ENCODE measurements at regions not wholly inside any gene's neighbourhood (a gene's known extent, or its start where the extent isn't known, plus 50 kb on each side); places are given as distances from the start of the nearest gene placed in this dataset.
"Not testable (repeated sequence)": the region's sequence is repeated elsewhere in the genome, so short reads cannot be mapped to it uniquely, and the experiment has no call there.

DNA sequence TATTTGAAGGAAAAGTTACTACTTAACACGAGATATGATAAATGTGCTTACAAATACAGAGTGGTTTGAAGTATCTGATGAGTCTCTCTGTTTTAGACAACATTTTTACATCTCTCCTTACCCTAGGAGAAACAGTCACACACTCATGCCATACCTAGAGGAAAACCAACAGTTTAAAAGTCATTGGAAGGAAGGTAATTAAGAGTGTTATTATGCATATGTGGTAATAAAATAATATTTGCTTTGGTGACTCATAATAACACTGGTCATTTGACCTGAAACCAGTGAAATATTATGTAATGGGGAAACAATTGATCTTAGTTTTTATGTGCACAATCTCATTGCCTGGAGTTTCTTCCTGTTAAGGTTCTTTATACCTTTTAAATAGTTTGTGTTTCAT lies 136.9 kb upstream of the SOX21 start:
- Histone ChIP-seq H3K36me3 (ENCODE audit: control insufficient read depth in 1 of 2, insufficient read depth in 2 of 2, low read depth in 1 of 2, low read length in 2 of 2) (no peaks in the 10 kb centered on the region), H2BK12ac (ENCODE audit: low read length in 2 of 2) (no peak overlapping the region), H4K8ac (ENCODE audit: low read length) (no peak overlapping the region), H2BK15ac (ENCODE audit: low read depth, poor library complexity, severe bottlenecking) (no peak overlapping the region), H2BK120ac (ENCODE audit: low read depth, low read length) (no peak overlapping the region), H4K91ac (ENCODE audit: low read length) (no peak overlapping the region), H2BK5ac (ENCODE audit: low read depth, low read length, poor library complexity, severe bottlenecking) (no peak overlapping the region), H3K18ac (ENCODE audit: low read depth in 1 of 2, low read length in 2 of 2) (no peak overlapping the region), H3K4me2 (ENCODE audit: low read length, poor library complexity, severe bottlenecking) (no peak overlapping the region), H3K4me3 (ENCODE audit: insufficient read depth in 1 of 2, low read depth in 1 of 2, low read length in 2 of 2) (no peak overlapping the region), H3K9ac (ENCODE audit: low read length) (no peak overlapping the region), H3K4ac (ENCODE audit: low read depth in 1 of 2, low read length in 2 of 2) (no peak overlapping the region), H3K27ac (ENCODE audit: low read length, poor library complexity, severe bottlenecking) (no peak overlapping the region), H3K9me3 (ENCODE audit: control insufficient read depth, low read length) (no peaks in the 10 kb centered on the region), H3K14ac (ENCODE audit: low read length in 2 of 2) (no peak overlapping the region), H3K4me1 (ENCODE audit: control insufficient read depth, insufficient read depth, low read depth, low read length) (no peaks in the 10 kb centered on the region), H3K79me1 (replicated peaks; ENCODE audit: low read length, poor library complexity, severe bottlenecking) (no peaks in the 10 kb centered on the region), H2AK5ac (ENCODE audit: low read length, severe bottlenecking) (no peak overlapping the region), H3K23ac (ENCODE audit: low read length in 2 of 2) (no peak overlapping the region), H3K27me3 (ENCODE audit: control insufficient read depth in 1 of 2, insufficient read depth in 1 of 2, low read length in 2 of 2) (peaks cover 0 to 9% of the 10 kb centered on the region in 2 experiments), H2AFZ (ENCODE audit: low read depth, low read length) (no peak overlapping the region)
- WGBS: no CpG with 5 or more reads among the region's 1 CpG
- no peak for DNase-seq

DNA sequence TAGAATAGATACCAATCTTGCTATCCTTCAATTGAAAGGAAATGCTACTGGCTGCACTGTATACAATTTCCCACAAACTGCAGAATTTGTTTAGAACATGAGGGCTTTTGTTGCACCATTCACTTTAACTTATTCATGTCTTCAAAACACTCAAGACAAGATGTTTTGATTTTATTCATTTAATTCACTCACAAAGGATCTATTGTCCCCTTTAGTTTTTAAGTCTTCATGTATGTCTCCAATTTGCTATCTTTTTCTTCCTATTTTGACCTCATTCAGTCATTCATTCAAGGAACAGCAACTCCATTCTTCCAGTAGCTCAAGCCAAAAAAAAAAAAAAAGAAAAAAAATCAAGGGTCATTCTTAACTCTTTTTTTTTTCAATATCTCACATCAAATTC lies 130.6 kb upstream of the SOX21 start:
- no peak overlapping the region for H3K23ac ChIP-seq (ENCODE audit: low read length in 2 of 2)
- no peaks in the 10 kb centered on the region for H3K36me3 ChIP-seq (ENCODE audit: control insufficient read depth in 1 of 2, insufficient read depth in 2 of 2, low read depth in 1 of 2, low read length in 2 of 2)
- H3K4me3 ChIP-seq (ENCODE audit: insufficient read depth in 1 of 2, low read depth in 1 of 2, low read length in 2 of 2): no peak overlapping the region
- H2AFZ ChIP-seq (ENCODE audit: low read depth, low read length): no peak overlapping the region
- H2BK15ac ChIP-seq (ENCODE audit: low read depth, poor library complexity, severe bottlenecking): no peak overlapping the region
- H2BK12ac ChIP-seq (ENCODE audit: low read length in 2 of 2): no peak overlapping the region
- H3K9ac ChIP-seq (ENCODE audit: low read length): no peak overlapping the region
- no peak overlapping the region for H2AK5ac ChIP-seq (ENCODE audit: low read length, severe bottlenecking)
- no peaks in the 10 kb centered on the region for H3K4me1 ChIP-seq (ENCODE audit: control insufficient read depth, insufficient read depth, low read depth, low read length)
- H2BK5ac ChIP-seq (ENCODE audit: low read depth, low read length, poor library complexity, severe bottlenecking): no peak overlapping the region
- no peak overlapping the region for H4K91ac ChIP-seq (ENCODE audit: low read length)
- H2BK120ac ChIP-seq (ENCODE audit: low read depth, low read length): no peak overlapping the region
- H3K79me1 ChIP-seq (replicated peaks; ENCODE audit: low read length, poor library complexity, severe bottlenecking): no peaks in the 10 kb centered on the region
- no peak overlapping the region for H3K14ac ChIP-seq (ENCODE audit: low read length in 2 of 2)
- no peak overlapping the region for H3K18ac ChIP-seq (ENCODE audit: low read depth in 1 of 2, low read length in 2 of 2)
- H3K9me3 ChIP-seq (ENCODE audit: control insufficient read depth, low read length): no peaks in the 10 kb centered on the region
- H4K8ac ChIP-seq (ENCODE audit: low read length): no peak overlapping the region
- H3K4me2 ChIP-seq (ENCODE audit: low read length, poor library complexity, severe bottlenecking): no peak overlapping the region
- DNase-seq: no peak
- H3K27me3 ChIP-seq (ENCODE audit: control insufficient read depth in 1 of 2, insufficient read depth in 1 of 2, low read length in 2 of 2): peaks cover 0 to 4% of the 10 kb centered on the region in 2 experiments
- no peak overlapping the region for H3K4ac ChIP-seq (ENCODE audit: low read depth in 1 of 2, low read length in 2 of 2)
- no peak overlapping the region for H3K27ac ChIP-seq (ENCODE audit: low read length, poor library complexity, severe bottlenecking)

DNA sequence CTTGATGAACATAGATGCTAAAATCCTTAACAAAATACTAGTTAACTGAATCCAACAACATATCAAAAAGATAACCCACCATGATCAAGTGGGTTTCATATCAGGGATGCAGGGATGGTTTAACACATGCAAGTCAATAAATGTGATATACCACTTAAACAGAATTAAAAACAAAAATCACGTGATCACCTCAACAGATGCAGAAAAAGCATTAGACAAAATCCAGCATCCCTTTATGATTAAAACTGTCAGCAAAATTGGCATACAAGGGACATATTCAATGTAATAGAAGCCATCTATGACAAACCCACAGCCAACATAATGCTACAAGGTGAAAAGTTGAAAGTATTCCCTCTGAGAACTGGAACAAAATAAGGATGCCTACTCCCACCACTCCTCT lies 124.7 kb upstream of the SOX21 start:
- H3K23ac ChIP-seq (ENCODE audit: low read length in 2 of 2); H3K36me3 ChIP-seq (ENCODE audit: control insufficient read depth in 1 of 2, insufficient read depth in 2 of 2, low read depth in 1 of 2, low read length in 2 of 2); H3K27ac ChIP-seq (ENCODE audit: low read length, poor library complexity, severe bottlenecking); H2AK5ac ChIP-seq (ENCODE audit: low read length, severe bottlenecking); H3K9ac ChIP-seq (ENCODE audit: low read length); H2AFZ ChIP-seq (ENCODE audit: low read depth, low read length); H3K27me3 ChIP-seq (ENCODE audit: control insufficient read depth in 1 of 2, insufficient read depth in 1 of 2, low read length in 2 of 2); H2BK120ac ChIP-seq (ENCODE audit: low read depth, low read length); DNase-seq; H3K18ac ChIP-seq (ENCODE audit: low read depth in 1 of 2, low read length in 2 of 2); H3K79me1 ChIP-seq (replicated peaks; ENCODE audit: low read length, poor library complexity, severe bottlenecking); H4K8ac ChIP-seq (ENCODE audit: low read length); H2BK15ac ChIP-seq (ENCODE audit: low read depth, poor library complexity, severe bottlenecking); H3K14ac ChIP-seq (ENCODE audit: low read length in 2 of 2); H3K4me1 ChIP-seq (ENCODE audit: control insufficient read depth, insufficient read depth, low read depth, low read length); H3K9me3 ChIP-seq (ENCODE audit: control insufficient read depth, low read length); H2BK5ac ChIP-seq (ENCODE audit: low read depth, low read length, poor library complexity, severe bottlenecking); H3K4me2 ChIP-seq (ENCODE audit: low read length, poor library complexity, severe bottlenecking); H3K4ac ChIP-seq (ENCODE audit: low read depth in 1 of 2, low read length in 2 of 2); H4K91ac ChIP-seq (ENCODE audit: low read length); H2BK12ac ChIP-seq (ENCODE audit: low read length in 2 of 2); H3K4me3 ChIP-seq (ENCODE audit: insufficient read depth in 1 of 2, low read depth in 1 of 2, low read length in 2 of 2): not testable (repeated sequence)
- 100% methylated on average over 1 of the region's 1 CpG for WGBS

DNA sequence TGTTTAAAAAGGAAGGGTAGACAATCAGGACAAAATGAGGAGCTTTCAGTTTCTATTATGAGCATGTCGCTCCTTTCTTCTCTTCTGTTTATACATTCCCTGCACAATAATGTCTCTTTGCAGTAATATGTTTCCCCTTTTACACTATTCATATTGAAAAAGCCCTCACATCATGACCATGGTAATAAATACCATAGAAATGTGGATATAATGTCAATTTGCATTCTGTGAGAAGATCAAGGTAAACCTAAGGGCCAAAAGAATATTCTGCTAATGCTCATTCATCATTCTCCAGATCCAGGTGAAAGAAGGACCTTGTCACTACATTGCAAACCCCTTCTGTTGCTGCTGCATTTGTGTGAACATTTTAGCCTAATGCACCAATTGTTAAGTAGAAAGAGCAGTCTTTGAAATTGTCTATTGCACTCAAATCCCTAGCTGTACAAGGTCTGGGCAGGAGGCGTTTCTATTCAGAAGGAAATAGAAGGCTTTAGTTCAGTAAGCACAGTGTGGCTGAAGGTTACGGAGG lies 117.6 kb upstream of the SOX21 start:
- Histone ChIP-seq H3K4me1 (ENCODE audit: control insufficient read depth, insufficient read depth, low read depth, low read length) (no peaks in the 10 kb centered on the region), H3K4me2 (ENCODE audit: low read length, poor library complexity, severe bottlenecking) (no peak overlapping the region), H2AFZ (ENCODE audit: low read depth, low read length) (no peak overlapping the region), H2BK5ac (ENCODE audit: low read depth, low read length, poor library complexity, severe bottlenecking) (no peak overlapping the region), H3K14ac (ENCODE audit: low read length in 2 of 2) (no peak overlapping the region), H3K27me3 (ENCODE audit: control insufficient read depth in 1 of 2, insufficient read depth in 1 of 2, low read length in 2 of 2) (peaks cover 3 to 10% of the 10 kb centered on the region in 2 experiments), H2BK15ac (ENCODE audit: low read depth, poor library complexity, severe bottlenecking) (no peak overlapping the region), H3K36me3 (ENCODE audit: control insufficient read depth in 1 of 2, insufficient read depth in 2 of 2, low read depth in 1 of 2, low read length in 2 of 2) (no peaks in the 10 kb centered on the region), H3K9me3 (ENCODE audit: control insufficient read depth, low read length) (no peaks in the 10 kb centered on the region), H2BK120ac (ENCODE audit: low read depth, low read length) (no peak overlapping the region), H3K4ac (ENCODE audit: low read depth in 1 of 2, low read length in 2 of 2) (no peak overlapping the region), H3K18ac (ENCODE audit: low read depth in 1 of 2, low read length in 2 of 2) (no peak overlapping the region), H3K27ac (ENCODE audit: low read length, poor library complexity, severe bottlenecking) (no peak overlapping the region), H4K8ac (ENCODE audit: low read length) (no peak overlapping the region), H3K79me1 (replicated peaks; ENCODE audit: low read length, poor library complexity, severe bottlenecking) (no peaks in the 10 kb centered on the region), H2BK12ac (ENCODE audit: low read length in 2 of 2) (no peak overlapping the region), H3K9ac (ENCODE audit: low read length) (no peak overlapping the region), H4K91ac (ENCODE audit: low read length) (no peak overlapping the region), H3K23ac (ENCODE audit: low read length in 2 of 2) (no peak overlapping the region), H2AK5ac (ENCODE audit: low read length, severe bottlenecking) (no peak overlapping the region), H3K4me3 (ENCODE audit: insufficient read depth in 1 of 2, low read depth in 1 of 2, low read length in 2 of 2) (no peak overlapping the region)
- no peak for DNase-seq
- 91% methylated on average over 2 of the region's 3 CpGs for WGBS
